Testis (tissue), 2 donors: ENCODE measurements at regions not wholly inside any gene's neighbourhood (a gene's known extent, or its start where the extent isn't known, plus 50 kb on each side); places are given as distances from the start of the nearest gene placed in this dataset.

Experiments used
- DNase-seq: peaks from one replicate; pipeline ENCODE4 v3.0.0-alpha.2; 2019
- H3K27ac ChIP-seq, 2 donors: fragments of 200-600 bp; sonication (generic); one replicate each; pipeline ENCODE4 v1.5.1; 2019
- H3K27me3 ChIP-seq: fragments of 200-600 bp; sonication (generic); one replicate; pipeline ENCODE4 v1.5.1; 2019
- H3K36me3 ChIP-seq: fragments of 200-600 bp; sonication (generic); one replicate; pipeline ENCODE4 v1.5.1; 2017; ENCODE audit warnings: low read depth; ENCODE audit errors: missing control alignments
- H3K4me1 ChIP-seq: fragments of 200-600 bp; sonication (generic); one replicate; pipeline ENCODE4 v1.5.1; 2019
- H3K4me3 ChIP-seq, 2 donors: fragments of 200-600 bp; sonication (generic); one replicate each; pipeline ENCODE4 v1.5.1; 2017 to 2019
- H3K9me3 ChIP-seq: fragments of 200-600 bp; sonication (generic); one replicate; pipeline ENCODE4 v1.5.1; 2017
- CTCF ChIP-seq, 3 experiments: fragments of 450-650 bp in 2 of 3; fragments of 200-600 bp in 1 of 3; sonication (generic) in 1 of 3; IDR thresholded peaks; one replicate each; pipeline ENCODE4 v1.5.1; 2016 to 2019; ENCODE audit warnings: antibody characterized with exemption in 3 of 3, mild to moderate bottlenecking in 2 of 3, moderate library complexity in 1 of 3
- POLR2A ChIP-seq: fragments of 450-650 bp; IDR thresholded peaks from one replicate; pipeline ENCODE4 v1.6.1; 2017; ENCODE audit warnings: antibody characterized with exemption, mild to moderate bottlenecking, moderate library complexity
- WGBS, 2 donors: methylation state at CpG; one replicate each; pipeline ENCODE4 v1.1.5; 2018; 5-methylcytosine and 5-hydroxymethylcytosine counted together
- intact Hi-C: fragments of 100-400 bp; cut with DNase I; formaldehyde crosslinking; loops from one replicate; pipeline ENCODE4 v1.15.1; 2023; ENCODE audit warnings: low total_unique reads

- H3K9me3 ChIP-seq, result no peaks in the 10 kb centered on the region
- DNase-seq, result no peak
- H3K4me1 ChIP-seq, result no peaks in the 10 kb centered on the region
- H3K4me3 ChIP-seq, result no peak overlapping the region
- TF ChIP-seq POLR2A (no peak), CTCF (IDR thresholded peaks at IDR 0.05) (no peak)
- no peaks in the 10 kb centered on the region for H3K36me3 ChIP-seq
- 94 to 95% methylated on average over 5 of the region's 5 CpGs for WGBS, 2 donors
- no peak overlapping the region for H3K27ac ChIP-seq
- H3K27me3 ChIP-seq, result no peaks in the 10 kb centered on the region
- intact Hi-C loops, result no loop called here
Measured at GRCh38 chr5:17146280-17146841, 71.1 kb upstream of the BASP1 start.

GRCh38 chr5:17147170-17147569 is 70.3 kb upstream of the BASP1 start:
- no peak for TF ChIP-seq CTCF (IDR thresholded peaks at IDR 0.05)
- TF ChIP-seq POLR2A, result no peak
- DNase-seq, result no peak
- intact Hi-C loops, result no loop called here
- Histone ChIP-seq H3K27me3 (no peaks in the 10 kb centered on the region), H3K36me3 (no peaks in the 10 kb centered on the region), H3K4me1 (peaks cover 1% of the 10 kb centered on the region), H3K9me3 (no peaks in the 10 kb centered on the region), H3K27ac (no peak overlapping the region), H3K4me3 (no peak overlapping the region)
- WGBS, 2 donors, result 92 to 94% methylated on average over 6 to 9 of the region's 9 CpGs

DNA sequence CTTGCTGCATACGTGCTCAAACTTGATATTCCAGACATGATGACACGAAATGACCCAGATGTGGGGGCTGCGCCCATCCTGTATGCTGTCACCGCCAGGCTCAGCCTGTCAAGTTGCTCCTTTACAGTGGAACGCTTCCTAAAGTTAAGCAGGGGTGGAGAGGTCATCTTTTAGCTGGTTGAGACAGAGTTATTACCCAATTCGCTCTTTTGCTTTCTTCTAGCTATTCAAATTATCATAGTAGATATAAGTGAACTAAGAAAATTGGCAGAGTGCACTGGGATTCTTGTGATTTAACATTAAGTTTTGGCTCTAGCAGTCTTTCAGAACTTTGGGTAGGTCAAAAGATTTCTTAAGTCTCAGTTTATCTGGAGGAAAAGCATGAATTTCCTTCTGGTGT is 69.8 kb upstream of the BASP1 start:
- 88 to 96% methylated on average over 6 of the region's 6 CpGs for WGBS, 2 donors
- Histone ChIP-seq H3K27me3 (no peaks in the 10 kb centered on the region), H3K4me1 (peaks cover 3% of the 10 kb centered on the region), H3K36me3 (no peaks in the 10 kb centered on the region), H3K9me3 (no peaks in the 10 kb centered on the region), H3K27ac (no peak overlapping the region), H3K4me3 (no peak overlapping the region)
- TF ChIP-seq CTCF (IDR thresholded peaks at IDR 0.05), result no peak
- TF ChIP-seq POLR2A, result no peak
- no peak for DNase-seq
- intact Hi-C loops, result no loop called here

DNA sequence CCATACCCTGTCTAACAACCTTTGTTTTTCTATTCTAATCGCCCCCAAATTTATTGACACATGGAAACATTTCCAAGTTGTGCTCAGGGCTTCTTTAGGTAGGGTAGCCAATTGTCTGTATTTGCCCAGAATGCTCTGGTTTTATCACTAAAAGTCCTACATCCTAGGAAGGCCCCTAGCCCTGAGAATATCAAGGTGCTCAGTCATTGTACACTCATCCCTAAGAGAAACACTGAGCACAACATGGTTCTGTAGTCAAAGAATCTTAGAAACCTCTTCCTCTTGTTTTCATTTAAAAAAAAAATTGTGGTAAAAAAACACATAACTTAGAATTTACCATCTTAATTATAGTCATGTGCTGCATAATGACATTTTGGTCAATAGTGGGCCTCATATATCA is 69.0 kb upstream of the BASP1 start:
- peaks cover 3% of the 10 kb centered on the region for H3K4me1 ChIP-seq
- H3K36me3 ChIP-seq, result no peaks in the 10 kb centered on the region
- WGBS, 2 donors, result 87 to 100% methylated on average over 1 of the region's 1 CpG
- no peaks in the 10 kb centered on the region for H3K27me3 ChIP-seq
- H3K9me3 ChIP-seq, result no peaks in the 10 kb centered on the region
- intact Hi-C loops, result no loop called here
- no peak overlapping the region for H3K27ac ChIP-seq
- DNase-seq, result no peak
- TF ChIP-seq CTCF (IDR thresholded peaks at IDR 0.05), result no peak
- TF ChIP-seq POLR2A, result no peak
- H3K4me3 ChIP-seq, result no peak overlapping the region

GRCh38 chr5:17149786-17150185 is 67.6 kb upstream of the BASP1 start:
- H3K27ac ChIP-seq, result no peak overlapping the region
- intact Hi-C loops, result no loop called here
- H3K27me3 ChIP-seq, result no peaks in the 10 kb centered on the region
- H3K36me3 ChIP-seq, result no peaks in the 10 kb centered on the region
- DNase-seq, result no peak
- H3K4me3 ChIP-seq, result no peak overlapping the region
- TF ChIP-seq CTCF (IDR thresholded peaks at IDR 0.05), result no peak
- no peak for TF ChIP-seq POLR2A
- H3K9me3 ChIP-seq, result no peaks in the 10 kb centered on the region
- H3K4me1 ChIP-seq, result peaks cover 3% of the 10 kb centered on the region
